ENCODE measurements at regions not wholly inside any gene's neighbourhood (a gene's known extent, or its start where the extent isn't known, plus 50 kb on each side); places are given as distances from the start of the nearest gene placed in this dataset.

DNA sequence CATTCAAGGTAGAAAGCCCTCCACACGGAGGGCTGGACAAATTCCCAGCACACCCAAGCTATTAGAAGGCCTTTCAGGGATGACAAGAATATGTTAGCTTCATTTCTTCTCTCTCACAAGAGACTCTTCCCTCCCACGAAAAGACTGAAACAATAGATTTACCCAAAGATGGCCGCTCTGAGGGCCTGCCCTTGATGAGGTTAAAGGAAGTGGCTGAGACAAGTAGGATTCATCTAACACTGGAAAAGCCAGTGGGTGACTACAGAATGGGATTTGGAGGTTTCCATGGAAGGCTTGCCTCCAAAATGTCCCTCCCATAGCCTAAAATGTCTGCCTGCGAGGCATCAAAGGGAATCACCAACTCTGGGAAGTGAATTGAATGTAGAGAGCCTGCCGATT lies 277.6 kb downstream of the CLIC5 start:
- H3K14ac ChIP-seq (replicated peaks; ENCODE audit: low read depth, low read length) = no peak overlapping the region
- in situ Hi-C loops (cut with MboI; ENCODE audit: low sequenced_read_pairs) = no loop called here
- H3K4me1 ChIP-seq (ENCODE audit: control insufficient read depth, insufficient read depth, low read length) = peaks cover 1% of the 10 kb centered on the region; the same call in 1 of the 2 replicates
- H3K79me1 ChIP-seq (ENCODE audit: low read depth in 1 of 2, low read length in 2 of 2) = no peaks in the 10 kb centered on the region
- no peaks in the 10 kb centered on the region for H3K9me1 ChIP-seq (ENCODE audit: insufficient read depth, low read length)
- no peak overlapping the region for H4K8ac ChIP-seq (ENCODE audit: low read depth in 2 of 2, low read length in 2 of 2)
- no peak overlapping the region for H2AFZ ChIP-seq (replicated peaks; ENCODE audit: low read length, poor library complexity)
- no TSS peak for BruUV-seq (replicated peaks)
- intact Hi-C loops (cut with micrococcal nuclease) = no loop called here
- H2BK120ac ChIP-seq (ENCODE audit: low read depth, low read length) = no peak overlapping the region
- H2AK5ac ChIP-seq (ENCODE audit: low read depth, low read length) = no peak overlapping the region
- H2BK15ac ChIP-seq (ENCODE audit: low read depth, low read length) = no peak overlapping the region
- H3K23ac ChIP-seq (ENCODE audit: low read depth, low read length) = no peak overlapping the region
- H3K18ac ChIP-seq (ENCODE audit: low read depth, low read length) = no peak overlapping the region
- POLR2A ChIA-PET (ENCODE audit: unreplicated experiment) = no interaction called here
- H3K27ac ChIP-seq (ENCODE audit: insufficient read depth, low read length) = no peak overlapping the region
- no peak overlapping the region for H3K56ac ChIP-seq (ENCODE audit: extremely low read depth, insufficient read depth, low read length)
- TF ChIP-seq, protein P1, sequence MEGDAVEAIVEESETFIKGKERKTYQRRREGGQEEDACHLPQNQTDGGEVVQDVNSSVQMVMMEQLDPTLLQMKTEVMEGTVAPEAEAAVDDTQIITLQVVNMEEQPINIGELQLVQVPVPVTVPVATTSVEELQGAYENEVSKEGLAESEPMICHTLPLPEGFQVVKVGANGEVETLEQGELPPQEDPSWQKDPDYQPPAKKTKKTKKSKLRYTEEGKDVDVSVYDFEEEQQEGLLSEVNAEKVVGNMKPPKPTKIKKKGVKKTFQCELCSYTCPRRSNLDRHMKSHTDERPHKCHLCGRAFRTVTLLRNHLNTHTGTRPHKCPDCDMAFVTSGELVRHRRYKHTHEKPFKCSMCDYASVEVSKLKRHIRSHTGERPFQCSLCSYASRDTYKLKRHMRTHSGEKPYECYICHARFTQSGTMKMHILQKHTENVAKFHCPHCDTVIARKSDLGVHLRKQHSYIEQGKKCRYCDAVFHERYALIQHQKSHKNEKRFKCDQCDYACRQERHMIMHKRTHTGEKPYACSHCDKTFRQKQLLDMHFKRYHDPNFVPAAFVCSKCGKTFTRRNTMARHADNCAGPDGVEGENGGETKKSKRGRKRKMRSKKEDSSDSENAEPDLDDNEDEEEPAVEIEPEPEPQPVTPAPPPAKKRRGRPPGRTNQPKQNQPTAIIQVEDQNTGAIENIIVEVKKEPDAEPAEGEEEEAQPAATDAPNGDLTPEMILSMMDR (conservative IDR thresholded peaks at IDR 0.05; ENCODE audit: low read depth, low read length) = no peak
- TF ChIP-seq USF2 (IDR thresholded peaks at IDR 0.05; ENCODE audit: low read depth, low read length) = no peak
- TF ChIP-seq RAD21 (IDR thresholded peaks at IDR 0.05; ENCODE audit: low read length) = no peak
- no peak for TF ChIP-seq MXI1 (IDR thresholded peaks at IDR 0.05; ENCODE audit: borderline replicate concordance, low read depth, low read length)
- TF ChIP-seq NFE2L2 (IDR thresholded peaks at IDR 0.05; ENCODE audit: low read depth, low read length) = no peak
- TF ChIP-seq MAFK (IDR thresholded peaks at IDR 0.05; ENCODE audit: low read depth, low read length) = no peak
- TF ChIP-seq ELK1 (IDR thresholded peaks at IDR 0.05; ENCODE audit: borderline replicate concordance, low read depth, low read length) = no peak
- TF ChIP-seq CEBPB (IDR thresholded peaks at IDR 0.05; ENCODE audit: low read depth, low read length) = no peak
- TF ChIP-seq MAZ (IDR thresholded peaks at IDR 0.05; ENCODE audit: borderline replicate concordance, low read depth, low read length) = no peak
- no peak for TF ChIP-seq CHD1 (IDR thresholded peaks at IDR 0.05; ENCODE audit: low read depth, low read length)
- TF ChIP-seq BHLHE40 (IDR thresholded peaks at IDR 0.05; ENCODE audit: low read depth, low read length) = no peak
- TF ChIP-seq RCOR1 (IDR thresholded peaks at IDR 0.05; ENCODE audit: insufficient replicate concordance, low read length) = no peak
- TF ChIP-seq SMC3 (IDR thresholded peaks at IDR 0.05; ENCODE audit: low read depth, low read length) = no peak
- TF ChIP-seq RFX5 (IDR thresholded peaks at IDR 0.05; ENCODE audit: low read depth, low read length) = no peak
- no peak overlapping the region for H2AK9ac ChIP-seq (replicated peaks; ENCODE audit: low read depth, low read length, poor library complexity)
- H2BK5ac ChIP-seq (ENCODE audit: low read depth, low read length, poor library complexity, severe bottlenecking) = no peak overlapping the region
- no peaks in the 10 kb centered on the region for H3K36me3 ChIP-seq (ENCODE audit: control insufficient read depth, insufficient read depth, low read length)
- CTCF ChIA-PET = no interaction called here
- H3K4ac ChIP-seq (ENCODE audit: low read depth, low read length) = no peak overlapping the region
- dilution Hi-C loops (cut with HindIII; ENCODE audit: low sequenced_read_pairs, unreplicated experiment) = no loop called here
- H4K5ac ChIP-seq (ENCODE audit: low read depth, low read length) = no peak overlapping the region
- H2BK20ac ChIP-seq (ENCODE audit: low read depth, low read length) = no peak overlapping the region
- H3K9me3 ChIP-seq (ENCODE audit: control insufficient read depth, insufficient read depth, low read length) = no peaks in the 10 kb centered on the region
- no CpG with 5 or more reads among the region's 5 CpGs for WGBS, 2 experiments (ENCODE audit: extremely low coverage in 2 of 2, insufficient read length in 1 of 2)
- peaks cover 16% of the 10 kb centered on the region for H3K27me3 ChIP-seq (ENCODE audit: control insufficient read depth, insufficient read depth, low read length)
- no peaks in the 10 kb centered on the region for H4K20me1 ChIP-seq (ENCODE audit: insufficient read depth, low read length)
- H3K4me2 ChIP-seq (ENCODE audit: low read depth, low read length) = no peak overlapping the region
- ATAC-seq (ENCODE audit: low read depth) (no peak), DNase-seq (no peak)
- no peak overlapping the region for H3K4me3 ChIP-seq (ENCODE audit: insufficient read depth, low read depth, low read length)
- H3K9ac ChIP-seq (ENCODE audit: low read depth, low read length) = no peak overlapping the region
- H4K91ac ChIP-seq (ENCODE audit: insufficient read depth, low read depth, low read length) = no peak overlapping the region
